Stimulated activated CD8-positive, alpha-beta memory T cell treated with anti-CD3 and anti-CD28 coated beads, Interleukin-12 subunit alpha, Interleukin-12 subunit beta, amount 100 ng/mL, for 1 hour (primary cell): ENCODE measurements at regions not wholly inside any gene's neighbourhood (a gene's known extent, or its start where the extent isn't known, plus 50 kb on each side); places are given as distances from the start of the nearest gene placed in this dataset.
A peak's percentile ranks its signal among the peaks of the same experiment; 100 is the strongest.

Experiments used
- DNase-seq: peaks from one replicate; pipeline ENCODE4 v3.0.0-alpha.2; 2020; ENCODE audit warnings: low read depth

GRCh38 chr7:16232273-16232672, 189.1 kb downstream of the CRPPA start:
- no peak for DNase-seq

GRCh38 chr7:16223963-16224707, 197.2 kb downstream of the CRPPA start:
- DNase-seq = peak; percentile 24

- DNase-seq = no peak
These were observed 208.7 kb downstream of the CRPPA start for GRCh38 chr7:16212610-16213009.

- DNase-seq = no peak
These were observed 209.3 kb downstream of the CRPPA start for GRCh38 chr7:16212032-16212431.

- DNase-seq = no peak
These were observed 209.9 kb downstream of the CRPPA start for GRCh38 chr7:16211402-16211925.

GRCh38 chr7:16210171-16210570, 211.2 kb downstream of the CRPPA start:
- no peak for DNase-seq

GRCh38 chr7:16207321-16207720, 214.0 kb downstream of the CRPPA start:
- DNase-seq = no peak

GRCh38 chr7:16205466-16205865, 215.9 kb downstream of the CRPPA start:
- DNase-seq = no peak

GRCh38 chr7:16204953-16205352, 216.4 kb downstream of the CRPPA start:
- no peak for DNase-seq

- no peak for DNase-seq
These were observed 218.3 kb downstream of the CRPPA start for GRCh38 chr7:16203065-16203464.

GRCh38 chr7:16202303-16202702, 219.0 kb downstream of the CRPPA start:
- DNase-seq = no peak

GRCh38 chr7:16200591-16200990, 220.7 kb downstream of the CRPPA start:
- no peak for DNase-seq

GRCh38 chr7:16193631-16194030, 227.7 kb downstream of the CRPPA start:
- no peak for DNase-seq

- DNase-seq = no peak
These were observed 232.2 kb downstream of the CRPPA start for GRCh38 chr7:16189026-16189715.

GRCh38 chr7:16187131-16187530, 234.2 kb downstream of the CRPPA start:
- no peak for DNase-seq

- no peak for DNase-seq
These were observed 242.8 kb downstream of the CRPPA start for GRCh38 chr7:16178585-16178984.

- DNase-seq = no peak
These were observed 243.2 kb downstream of the CRPPA start for GRCh38 chr7:16178092-16178491.

GRCh38 chr7:16174253-16174652, 247.1 kb downstream of the CRPPA start:
- no peak for DNase-seq

GRCh38 chr7:16172366-16172765, 249.0 kb downstream of the CRPPA start:
- DNase-seq = no peak

GRCh38 chr7:16171928-16172327, 249.4 kb downstream of the CRPPA start:
- no peak for DNase-seq

GRCh38 chr7:16170671-16171070, 250.7 kb downstream of the CRPPA start:
- no peak for DNase-seq

- no peak for DNase-seq
These were observed 251.8 kb downstream of the CRPPA start for GRCh38 chr7:16169537-16169936.

- DNase-seq = no peak
These were observed 253.8 kb downstream of the CRPPA start for GRCh38 chr7:16167526-16167925.
